Trophoblast cell (in vitro differentiated cells and primary cell): ENCODE measurements at regions not wholly inside any gene's neighbourhood (a gene's known extent, or its start where the extent isn't known, plus 50 kb on each side); places are given as distances from the start of the nearest gene placed in this dataset.
A peak's percentile ranks its signal among the peaks of the same experiment; 100 is the strongest.

Source experiments
- DNase-seq, 2 donors: peaks; one replicate each; pipeline ENCODE4 v3.0.0-alpha.2; 2016
- H2AFZ ChIP-seq: 2 replicates; pipeline ENCODE4 v1.6.1; 2013; ENCODE audit warnings: low read length, moderate library complexity, mild to moderate bottlenecking; ENCODE audit not compliant: insufficient read depth, poor library complexity
- H2AK5ac ChIP-seq: 2 replicates; pipeline ENCODE4 v1.6.1; 2013; ENCODE audit warnings: mild to moderate bottlenecking, low read length
- H2BK120ac ChIP-seq: 2 replicates; pipeline ENCODE4 v1.6.1; 2013; ENCODE audit warnings: low read length, mild to moderate bottlenecking, moderate library complexity; ENCODE audit not compliant: insufficient read depth, poor library complexity
- H2BK12ac ChIP-seq: 2 replicates; pipeline ENCODE4 v1.6.1; 2013; ENCODE audit warnings: mild to moderate bottlenecking, low read length, moderate library complexity
- H2BK5ac ChIP-seq: 2 replicates; pipeline ENCODE4 v1.6.1; 2013; ENCODE audit warnings: low read length, low read depth, moderate library complexity, mild to moderate bottlenecking; ENCODE audit not compliant: poor library complexity
- H3K14ac ChIP-seq: 2 replicates; pipeline ENCODE4 v1.6.1; 2013; ENCODE audit warnings: mild to moderate bottlenecking, low read length
- H3K18ac ChIP-seq: 2 replicates; pipeline ENCODE4 v1.6.1; 2013; ENCODE audit warnings: mild to moderate bottlenecking, low read length
- H3K23ac ChIP-seq: 2 replicates; pipeline ENCODE4 v1.6.1; 2013; ENCODE audit warnings: low read length
- H3K27ac ChIP-seq: 2 replicates; pipeline ENCODE4 v1.5.1; 2013; ENCODE audit warnings: low read depth, mild to moderate bottlenecking, inconsistent platforms, low read length, moderate library complexity
- H3K27me3 ChIP-seq: 2 replicates; pipeline ENCODE4 v1.6.1; 2013; ENCODE audit warnings: inconsistent platforms, mild to moderate bottlenecking, low read length, moderate library complexity; ENCODE audit not compliant: insufficient read depth
- H3K36me3 ChIP-seq, 2 experiments: 1 replicate in 1 of 2; 2 replicates in 1 of 2; pipeline ENCODE4 v1.6.1; 2013; ENCODE audit warnings: low read length in 2 of 2, mild to moderate bottlenecking in 2 of 2, moderate library complexity in 1 of 2; ENCODE audit not compliant: insufficient read depth in 2 of 2, control insufficient read depth in 1 of 2
- H3K4ac ChIP-seq: 2 replicates; pipeline ENCODE4 v1.6.1; 2013; ENCODE audit warnings: low read depth, mild to moderate bottlenecking, low read length, moderate library complexity
- H3K4me1 ChIP-seq, 2 experiments: 1 replicate in 1 of 2; 2 replicates in 1 of 2; pipeline ENCODE4 v1.6.1; 2013; ENCODE audit warnings: low read length in 2 of 2, mild to moderate bottlenecking in 2 of 2, moderate library complexity in 1 of 2; ENCODE audit not compliant: insufficient read depth in 2 of 2, control insufficient read depth in 1 of 2
- H3K4me2 ChIP-seq: 2 replicates; pipeline ENCODE4 v1.6.1; 2013; ENCODE audit warnings: inconsistent platforms, mild to moderate bottlenecking, low read length, moderate library complexity
- H3K4me3 ChIP-seq: 2 replicates; pipeline ENCODE4 v1.5.1; 2013; ENCODE audit warnings: mild to moderate bottlenecking, low read depth, low read length, inconsistent platforms
- H3K79me1 ChIP-seq: one replicate; pipeline ENCODE4 v1.6.1; 2013; ENCODE audit warnings: low read length
- H3K79me2 ChIP-seq: 2 replicates; pipeline ENCODE4 v1.6.1; 2013; ENCODE audit warnings: low read length, mild to moderate bottlenecking; ENCODE audit not compliant: control insufficient read depth, insufficient read depth, poor library complexity
- H3K9ac ChIP-seq: 2 replicates; pipeline ENCODE4 v1.6.1; 2013; ENCODE audit warnings: mild to moderate bottlenecking, low read length
- H3K9me3 ChIP-seq: 2 replicates; pipeline ENCODE4 v1.6.1; 2013; ENCODE audit warnings: low read depth, mild to moderate bottlenecking, control low read depth, inconsistent platforms, low read length; ENCODE audit not compliant: insufficient read depth
- H4K12ac ChIP-seq: 2 replicates; pipeline ENCODE4 v1.6.1; 2013; ENCODE audit warnings: low read depth, mild to moderate bottlenecking, low read length, moderate library complexity
- H4K8ac ChIP-seq: 2 replicates; pipeline ENCODE4 v1.6.1; 2013; ENCODE audit warnings: low read depth, mild to moderate bottlenecking, low read length, moderate library complexity
- H4K91ac ChIP-seq: one replicate; pipeline ENCODE4 v1.6.1; 2013; ENCODE audit warnings: low read depth, mild to moderate bottlenecking, low read length, moderate library complexity
- WGBS: extraction: QIAGEN DNeasy Blood & Tissue Kit; methylation state at CpG from one replicate; pipeline ENCODE4 v1.1.7; 2013; ENCODE audit warnings: missing lambda C conversion rate; ENCODE audit not compliant: insufficient read length, insufficient coverage; ENCODE audit errors: extremely low coverage; 5-methylcytosine and 5-hydroxymethylcytosine counted together

GRCh38 chr7:9822458-9823290 is 1151.0 kb upstream of the PHF14 start:
- Histone ChIP-seq H3K9ac (no peak overlapping the region), H2AK5ac (no peak overlapping the region), H3K27ac (no peak overlapping the region), H3K14ac (no peak overlapping the region), H2BK5ac (no peak overlapping the region), H3K79me2 (no peaks in the 10 kb centered on the region), H3K23ac (no peak overlapping the region), H2BK12ac (no peak overlapping the region), H4K8ac (no peak overlapping the region), H2AFZ (no peak overlapping the region), H3K4me2 (no peak overlapping the region), H3K4me3 (no peak overlapping the region), H3K4me1 (no peaks in the 10 kb centered on the region), H4K12ac (no peak overlapping the region), H3K79me1 (no peaks in the 10 kb centered on the region), H2BK120ac (no peak overlapping the region), H3K9me3 (peaks cover 3% of the 10 kb centered on the region), H3K18ac (no peak overlapping the region), H4K91ac (no peak overlapping the region), H3K4ac (no peak overlapping the region), H3K27me3 (no peaks in the 10 kb centered on the region), H3K36me3 (no peaks in the 10 kb centered on the region)
- DNase-seq, result no peak
- whole genome bisulfite sequencing, result no CpG with 5 or more reads among the region's 20 CpGs

DNA sequence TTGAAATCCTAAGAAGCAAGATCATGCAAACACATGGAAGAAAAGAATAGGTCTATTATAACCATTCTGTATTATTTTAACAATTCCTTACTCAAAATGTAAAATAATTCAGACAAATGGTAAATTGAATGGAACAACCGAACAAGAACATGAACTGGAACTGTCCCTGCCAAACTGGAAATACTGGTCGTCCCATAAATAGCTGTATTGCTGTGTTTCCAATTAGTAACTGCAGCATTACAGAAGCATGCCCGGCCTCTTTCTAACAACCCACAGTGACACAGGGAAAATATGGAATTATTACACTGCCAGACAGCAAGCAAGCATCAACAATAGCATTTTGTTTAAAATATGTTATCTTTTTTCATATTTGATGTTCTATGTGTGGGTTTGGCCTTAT is 1138.5 kb upstream of the PHF14 start:
- H3K27me3 ChIP-seq, result no peaks in the 10 kb centered on the region
- H3K4me2 ChIP-seq, result no peak overlapping the region
- peak; percentile 1 to 40 for DNase-seq
- H2AK5ac ChIP-seq, result no peak overlapping the region
- H3K4me1 ChIP-seq, result no peaks in the 10 kb centered on the region
- no peak overlapping the region for H3K9ac ChIP-seq
- no peak overlapping the region for H2BK5ac ChIP-seq
- H3K18ac ChIP-seq, result no peak overlapping the region
- H3K79me2 ChIP-seq, result no peaks in the 10 kb centered on the region
- H4K8ac ChIP-seq, result no peak overlapping the region
- H3K4me3 ChIP-seq, result no peak overlapping the region
- H3K27ac ChIP-seq, result no peak overlapping the region
- H3K23ac ChIP-seq, result no peak overlapping the region
- H3K36me3 ChIP-seq, result no peaks in the 10 kb centered on the region
- H3K14ac ChIP-seq, result no peak overlapping the region
- WGBS, result no CpG with 5 or more reads among the region's 3 CpGs
- H4K91ac ChIP-seq, result no peak overlapping the region
- H3K9me3 ChIP-seq, result no peaks in the 10 kb centered on the region
- H3K79me1 ChIP-seq, result no peaks in the 10 kb centered on the region
- H4K12ac ChIP-seq, result no peak overlapping the region
- H2BK120ac ChIP-seq, result no peak overlapping the region
- no peak overlapping the region for H2AFZ ChIP-seq
- H3K4ac ChIP-seq, result no peak overlapping the region
- no peak overlapping the region for H2BK12ac ChIP-seq

- Histone ChIP-seq H3K27ac (no peak overlapping the region), H2BK5ac (no peak overlapping the region), H3K27me3 (no peaks in the 10 kb centered on the region), H3K18ac (no peak overlapping the region), H2BK120ac (no peak overlapping the region), H3K23ac (no peak overlapping the region), H3K79me1 (no peaks in the 10 kb centered on the region), H2AFZ (no peak overlapping the region), H2BK12ac (no peak overlapping the region), H3K4me1 (no peaks in the 10 kb centered on the region), H4K12ac (no peak overlapping the region), H4K8ac (no peak overlapping the region), H3K4me2 (no peak overlapping the region), H3K14ac (no peak overlapping the region), H3K4ac (no peak overlapping the region), H3K4me3 (no peak overlapping the region), H3K9me3 (no peaks in the 10 kb centered on the region), H3K79me2 (no peaks in the 10 kb centered on the region), H4K91ac (no peak overlapping the region), H3K9ac (no peak overlapping the region), H2AK5ac (no peak overlapping the region), H3K36me3 (no peaks in the 10 kb centered on the region)
- no peak for DNase-seq
- no CpG with 5 or more reads among the region's 1 CpG for WGBS
These were observed 1137.0 kb upstream of the PHF14 start for GRCh38 chr7:9836671-9837070.

DNA sequence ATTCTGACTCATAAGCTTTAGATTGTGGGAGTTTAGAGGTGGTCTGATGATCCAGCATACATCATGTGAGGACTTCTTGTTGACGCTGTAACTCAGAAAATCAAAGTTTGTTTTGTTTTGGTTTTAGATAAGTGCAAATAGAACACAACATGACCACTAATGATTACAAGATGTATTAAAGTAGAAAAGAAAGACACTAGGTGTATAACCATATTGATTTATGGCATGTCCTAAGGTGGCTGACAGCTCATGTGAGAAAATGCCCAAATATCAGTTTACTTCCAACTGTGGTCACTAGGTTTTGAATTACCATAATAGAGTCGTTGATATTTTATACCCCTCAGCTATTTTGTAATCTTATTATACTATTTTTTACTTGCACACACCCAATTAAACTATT is 1131.4 kb upstream of the PHF14 start:
- Histone ChIP-seq H3K23ac (no peak overlapping the region), H2AK5ac (no peak overlapping the region), H3K4me3 (no peak overlapping the region), H2BK5ac (no peak overlapping the region), H3K79me2 (no peaks in the 10 kb centered on the region), H3K36me3 (no peaks in the 10 kb centered on the region), H3K27me3 (no peaks in the 10 kb centered on the region), H4K8ac (no peak overlapping the region), H3K18ac (no peak overlapping the region), H2AFZ (no peak overlapping the region), H3K79me1 (no peaks in the 10 kb centered on the region), H4K12ac (no peak overlapping the region), H4K91ac (no peak overlapping the region), H3K4me2 (no peak overlapping the region), H3K4me1 (no peaks in the 10 kb centered on the region), H3K9me3 (no peaks in the 10 kb centered on the region), H3K14ac (no peak overlapping the region), H3K27ac (no peak overlapping the region), H2BK12ac (no peak overlapping the region), H3K9ac (no peak overlapping the region), H2BK120ac (no peak overlapping the region), H3K4ac (no peak overlapping the region)
- no CpG with 5 or more reads among the region's 2 CpGs for WGBS
- DNase-seq, result no peak
